Prostate gland (tissue), 2 donors: ENCODE measurements at regions not wholly inside any gene's neighbourhood (a gene's known extent, or its start where the extent isn't known, plus 50 kb on each side); places are given as distances from the start of the nearest gene placed in this dataset.

ENCODE experiments used
- POLR2A ChIP-seq: fragments of 450-650 bp; IDR thresholded peaks from one replicate; pipeline ENCODE4 v1.6.1; 2016; ENCODE audit warnings: antibody characterized with exemption, mild to moderate bottlenecking
- TF ChIP-seq, protein P1 (sequence below), 4 experiments: fragments of 200-600 bp in 2 of 4; fragments of 450-650 bp in 2 of 4; sonication (generic) in 2 of 4; IDR thresholded peaks; 1 replicate in 3 of 4; 2 replicates in 1 of 4; pipeline ENCODE4 v1.5.1; 2016 to 2019; ENCODE audit warnings: antibody characterized with exemption in 4 of 4, mild to moderate bottlenecking in 2 of 4, moderate library complexity in 2 of 4

- TF ChIP-seq, protein P1, sequence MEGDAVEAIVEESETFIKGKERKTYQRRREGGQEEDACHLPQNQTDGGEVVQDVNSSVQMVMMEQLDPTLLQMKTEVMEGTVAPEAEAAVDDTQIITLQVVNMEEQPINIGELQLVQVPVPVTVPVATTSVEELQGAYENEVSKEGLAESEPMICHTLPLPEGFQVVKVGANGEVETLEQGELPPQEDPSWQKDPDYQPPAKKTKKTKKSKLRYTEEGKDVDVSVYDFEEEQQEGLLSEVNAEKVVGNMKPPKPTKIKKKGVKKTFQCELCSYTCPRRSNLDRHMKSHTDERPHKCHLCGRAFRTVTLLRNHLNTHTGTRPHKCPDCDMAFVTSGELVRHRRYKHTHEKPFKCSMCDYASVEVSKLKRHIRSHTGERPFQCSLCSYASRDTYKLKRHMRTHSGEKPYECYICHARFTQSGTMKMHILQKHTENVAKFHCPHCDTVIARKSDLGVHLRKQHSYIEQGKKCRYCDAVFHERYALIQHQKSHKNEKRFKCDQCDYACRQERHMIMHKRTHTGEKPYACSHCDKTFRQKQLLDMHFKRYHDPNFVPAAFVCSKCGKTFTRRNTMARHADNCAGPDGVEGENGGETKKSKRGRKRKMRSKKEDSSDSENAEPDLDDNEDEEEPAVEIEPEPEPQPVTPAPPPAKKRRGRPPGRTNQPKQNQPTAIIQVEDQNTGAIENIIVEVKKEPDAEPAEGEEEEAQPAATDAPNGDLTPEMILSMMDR (IDR thresholded peaks at IDR 0.05), result no peak
- no peak for TF ChIP-seq POLR2A
Measured at GRCh38 chr2:41337956-41338355, 709.9 kb upstream of the PKDCC start.
